ENCODE measurements at regions not wholly inside any gene's neighbourhood (a gene's known extent, or its start where the extent isn't known, plus 50 kb on each side); places are given as distances from the start of the nearest gene placed in this dataset.

DNA sequence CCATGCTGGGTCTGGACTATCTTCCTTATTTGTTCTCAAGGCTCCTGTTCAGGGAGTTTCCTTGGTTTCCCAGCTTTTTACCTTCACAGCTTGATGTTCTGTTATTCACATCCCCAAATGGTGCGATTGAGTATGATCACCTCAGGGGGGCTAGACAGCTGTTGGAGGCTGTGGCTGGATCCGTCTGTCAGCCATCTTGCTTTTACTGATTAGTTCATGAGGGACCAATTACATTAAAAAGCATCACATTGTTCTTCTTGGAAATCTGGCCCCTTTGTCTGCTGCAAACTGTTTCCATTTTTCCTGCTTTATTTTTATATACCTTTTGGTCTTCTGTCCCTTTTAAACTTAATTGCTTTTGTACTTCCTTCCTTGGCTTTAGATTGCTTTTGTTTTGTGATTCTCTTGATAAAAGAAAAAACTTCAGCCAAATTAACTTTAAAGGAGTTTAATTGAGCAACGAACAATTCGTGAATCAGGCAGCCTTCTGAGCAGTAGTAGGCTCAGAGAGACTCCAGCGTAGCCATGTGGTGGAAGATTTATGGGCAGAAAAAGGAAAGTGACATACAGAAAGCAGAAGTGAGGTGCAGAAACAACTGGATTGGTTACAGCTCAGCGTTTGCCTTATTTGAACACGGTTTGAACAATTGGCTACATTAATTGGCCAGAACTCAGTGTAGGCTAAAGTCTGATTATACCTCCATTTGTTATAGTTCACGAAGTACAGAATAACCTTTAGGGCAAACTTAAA lies 208.7 kb downstream of the AEBP2 start:
- TF ChIP-seq, protein P1, sequence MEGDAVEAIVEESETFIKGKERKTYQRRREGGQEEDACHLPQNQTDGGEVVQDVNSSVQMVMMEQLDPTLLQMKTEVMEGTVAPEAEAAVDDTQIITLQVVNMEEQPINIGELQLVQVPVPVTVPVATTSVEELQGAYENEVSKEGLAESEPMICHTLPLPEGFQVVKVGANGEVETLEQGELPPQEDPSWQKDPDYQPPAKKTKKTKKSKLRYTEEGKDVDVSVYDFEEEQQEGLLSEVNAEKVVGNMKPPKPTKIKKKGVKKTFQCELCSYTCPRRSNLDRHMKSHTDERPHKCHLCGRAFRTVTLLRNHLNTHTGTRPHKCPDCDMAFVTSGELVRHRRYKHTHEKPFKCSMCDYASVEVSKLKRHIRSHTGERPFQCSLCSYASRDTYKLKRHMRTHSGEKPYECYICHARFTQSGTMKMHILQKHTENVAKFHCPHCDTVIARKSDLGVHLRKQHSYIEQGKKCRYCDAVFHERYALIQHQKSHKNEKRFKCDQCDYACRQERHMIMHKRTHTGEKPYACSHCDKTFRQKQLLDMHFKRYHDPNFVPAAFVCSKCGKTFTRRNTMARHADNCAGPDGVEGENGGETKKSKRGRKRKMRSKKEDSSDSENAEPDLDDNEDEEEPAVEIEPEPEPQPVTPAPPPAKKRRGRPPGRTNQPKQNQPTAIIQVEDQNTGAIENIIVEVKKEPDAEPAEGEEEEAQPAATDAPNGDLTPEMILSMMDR (IDR thresholded peaks at IDR 0.05; ENCODE audit: low read depth, low read length, poor library complexity, severe bottlenecking) = no peak
- TF ChIP-seq EZH2phosphoT487 (IDR thresholded peaks at IDR 0.05; ENCODE audit: borderline replicate concordance, low read length) = no peak
